ENCODE measurements at regions not wholly inside any gene's neighbourhood (a gene's known extent, or its start where the extent isn't known, plus 50 kb on each side); places are given as distances from the start of the nearest gene placed in this dataset.
"Not testable (repeated sequence)": the region's sequence is repeated elsewhere in the genome, so short reads cannot be mapped to it uniquely, and the experiment has no call there.

- intact Hi-C loops (cut with DNase I; ENCODE audit: low total_unique reads), result no loop called here
- H3K27me3 ChIP-seq, result no peaks in the 10 kb centered on the region
- H3K9me3 ChIP-seq, result no peaks in the 10 kb centered on the region
- TF ChIP-seq POLR2AphosphoS5 (IDR thresholded peaks at IDR 0.05), result no peak
- TF ChIP-seq, protein P1, sequence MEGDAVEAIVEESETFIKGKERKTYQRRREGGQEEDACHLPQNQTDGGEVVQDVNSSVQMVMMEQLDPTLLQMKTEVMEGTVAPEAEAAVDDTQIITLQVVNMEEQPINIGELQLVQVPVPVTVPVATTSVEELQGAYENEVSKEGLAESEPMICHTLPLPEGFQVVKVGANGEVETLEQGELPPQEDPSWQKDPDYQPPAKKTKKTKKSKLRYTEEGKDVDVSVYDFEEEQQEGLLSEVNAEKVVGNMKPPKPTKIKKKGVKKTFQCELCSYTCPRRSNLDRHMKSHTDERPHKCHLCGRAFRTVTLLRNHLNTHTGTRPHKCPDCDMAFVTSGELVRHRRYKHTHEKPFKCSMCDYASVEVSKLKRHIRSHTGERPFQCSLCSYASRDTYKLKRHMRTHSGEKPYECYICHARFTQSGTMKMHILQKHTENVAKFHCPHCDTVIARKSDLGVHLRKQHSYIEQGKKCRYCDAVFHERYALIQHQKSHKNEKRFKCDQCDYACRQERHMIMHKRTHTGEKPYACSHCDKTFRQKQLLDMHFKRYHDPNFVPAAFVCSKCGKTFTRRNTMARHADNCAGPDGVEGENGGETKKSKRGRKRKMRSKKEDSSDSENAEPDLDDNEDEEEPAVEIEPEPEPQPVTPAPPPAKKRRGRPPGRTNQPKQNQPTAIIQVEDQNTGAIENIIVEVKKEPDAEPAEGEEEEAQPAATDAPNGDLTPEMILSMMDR (IDR thresholded peaks at IDR 0.05), result no peak
- TF ChIP-seq POLR2A (IDR thresholded peaks at IDR 0.05), result no peak
- DNase-seq (ENCODE audit: low spot score in 2 of 2), result no peak
- no peak overlapping the region for H3K27ac ChIP-seq
- H3K4me3 ChIP-seq, result no peak overlapping the region
- H3K4me1 ChIP-seq, result no peaks in the 10 kb centered on the region
- H3K36me3 ChIP-seq, result no peaks in the 10 kb centered on the region
Observed at GRCh38 chr3:153818338-153818737, 302.9 kb upstream of the ARHGEF26 start.

DNA sequence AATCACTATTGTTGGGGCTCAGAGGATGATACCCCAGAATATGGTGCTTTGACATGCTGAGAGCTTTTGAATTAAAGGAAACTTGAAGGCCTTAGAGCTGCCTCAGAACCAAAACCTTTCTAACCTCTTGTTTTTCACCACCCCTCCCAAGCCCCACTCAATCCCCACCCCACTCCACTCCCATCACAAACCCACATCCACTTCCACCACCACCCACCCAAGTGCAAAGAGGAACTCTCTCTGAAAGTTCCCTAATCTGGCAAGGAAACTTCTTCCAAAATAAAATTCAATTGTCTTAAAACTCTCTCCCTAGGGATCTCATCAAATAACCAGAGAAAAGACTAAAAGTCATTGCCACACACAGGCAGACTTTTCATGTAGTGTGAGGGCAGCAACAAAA lies 301.2 kb upstream of the ARHGEF26 start:
- intact Hi-C loops (cut with DNase I; ENCODE audit: low total_unique reads), result no loop called here
- H3K36me3 ChIP-seq, result no peaks in the 10 kb centered on the region
- no peaks in the 10 kb centered on the region for H3K4me1 ChIP-seq
- H3K9me3 ChIP-seq, result no peaks in the 10 kb centered on the region
- DNase-seq (ENCODE audit: low spot score in 2 of 2), result no peak
- TF ChIP-seq POLR2A (IDR thresholded peaks at IDR 0.05) (no peak), POLR2AphosphoS5 (IDR thresholded peaks at IDR 0.05) (no peak)
- TF ChIP-seq, protein P1 (IDR thresholded peaks at IDR 0.05), result no peak
- no peak overlapping the region for H3K4me3 ChIP-seq
- H3K27ac ChIP-seq, result no peak overlapping the region
- H3K27me3 ChIP-seq, result no peaks in the 10 kb centered on the region

DNA sequence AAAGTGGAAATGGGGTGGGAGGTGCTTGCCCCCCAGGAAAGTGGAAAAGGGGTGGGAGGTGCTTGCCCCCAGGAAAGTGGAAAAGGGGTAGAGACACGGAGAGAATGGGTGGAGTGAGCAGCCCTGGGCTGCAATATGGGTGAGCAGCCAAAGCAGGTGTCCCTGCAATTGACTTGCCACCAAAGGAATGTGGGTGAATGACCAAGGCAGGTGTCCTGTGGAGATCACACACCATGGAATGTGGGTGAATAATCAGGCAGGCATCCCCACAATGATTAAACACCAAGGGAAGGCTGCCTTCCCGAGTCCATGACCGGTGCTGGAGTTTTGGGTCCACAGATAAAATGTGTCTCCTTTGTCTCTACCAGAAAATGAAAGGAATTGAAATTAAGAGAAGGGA lies 292.8 kb upstream of the ARHGEF26 start:
- H3K4me3 ChIP-seq; H3K36me3 ChIP-seq; H3K27ac ChIP-seq; H3K4me1 ChIP-seq; H3K27me3 ChIP-seq; intact Hi-C loops (cut with DNase I; ENCODE audit: low total_unique reads); H3K9me3 ChIP-seq; DNase-seq (ENCODE audit: low spot score in 2 of 2): not testable (repeated sequence)

DNA sequence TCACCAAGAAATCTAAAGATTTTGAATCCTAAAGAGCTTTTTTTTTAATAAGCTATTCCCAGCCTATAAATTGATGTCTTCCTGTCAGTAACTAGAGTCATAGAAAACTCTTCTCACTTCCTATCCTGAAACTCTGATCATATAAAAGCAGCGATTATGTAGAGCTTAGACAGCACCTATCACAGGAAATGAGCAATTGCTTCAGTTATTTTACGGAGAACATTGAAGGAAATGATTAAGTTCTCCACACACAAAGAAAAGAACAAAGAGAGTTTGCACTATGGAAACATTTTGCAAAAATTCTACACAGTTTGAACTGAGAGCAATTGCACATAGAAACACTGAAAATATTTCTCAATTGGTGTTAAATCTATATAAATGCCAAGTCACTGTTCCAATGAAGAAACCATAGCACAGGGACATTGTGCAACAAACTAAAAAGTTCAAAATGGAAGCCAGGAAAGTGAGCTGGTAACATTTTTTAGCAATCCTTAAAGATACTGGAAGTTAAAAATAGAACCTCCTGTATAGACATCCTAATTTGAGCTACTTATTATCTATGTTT lies 291.5 kb upstream of the ARHGEF26 start:
- H3K27me3 ChIP-seq, result no peaks in the 10 kb centered on the region

GRCh38 chr3:153830552-153830951 lies 290.6 kb upstream of the ARHGEF26 start:
- Histone ChIP-seq H3K27me3 (no peaks in the 10 kb centered on the region), H3K4me1 (no peaks in the 10 kb centered on the region), H3K36me3 (no peaks in the 10 kb centered on the region), H3K4me3 (no peak overlapping the region), H3K27ac (no peak overlapping the region), H3K9me3 (peaks cover 0 to 3% of the 10 kb centered on the region in 2 donors)
- DNase-seq (ENCODE audit: low spot score in 2 of 2), result no peak
- TF ChIP-seq, protein P1 (IDR thresholded peaks at IDR 0.05), result no peak
- TF ChIP-seq POLR2A (IDR thresholded peaks at IDR 0.05), result no peak
- no peak for TF ChIP-seq POLR2AphosphoS5 (IDR thresholded peaks at IDR 0.05)
- intact Hi-C loops (cut with DNase I; ENCODE audit: low total_unique reads), result no loop called here

More for the DNA sequence above, 291.5 kb upstream of the ARHGEF26 start:
- DNase-seq (ENCODE audit: low spot score in 2 of 2), result no peak
- Histone ChIP-seq H3K4me3 (no peak overlapping the region), H3K9me3 (peaks cover 0 to 4% of the 10 kb centered on the region in 2 donors), H3K36me3 (no peaks in the 10 kb centered on the region), H3K4me1 (no peaks in the 10 kb centered on the region), H3K27ac (no peak overlapping the region)
- intact Hi-C loops (cut with DNase I; ENCODE audit: low total_unique reads), result no loop called here
- TF ChIP-seq, protein P1 (IDR thresholded peaks at IDR 0.05), result no peak
- TF ChIP-seq POLR2AphosphoS5 (IDR thresholded peaks at IDR 0.05) (no peak), POLR2A (IDR thresholded peaks at IDR 0.05) (no peak)

- Histone ChIP-seq H3K9me3 (no peaks in the 10 kb centered on the region), H3K4me1 (no peaks in the 10 kb centered on the region), H3K36me3 (no peaks in the 10 kb centered on the region), H3K27ac (no peak overlapping the region), H3K27me3 (no peaks in the 10 kb centered on the region), H3K4me3 (no peak overlapping the region)
- intact Hi-C loops (cut with DNase I; ENCODE audit: low total_unique reads), result no loop called here
- TF ChIP-seq POLR2AphosphoS5 (IDR thresholded peaks at IDR 0.05), result no peak
- TF ChIP-seq POLR2A (IDR thresholded peaks at IDR 0.05), result no peak
- TF ChIP-seq, protein P1 (IDR thresholded peaks at IDR 0.05), result no peak
- no peak for DNase-seq (ENCODE audit: low spot score in 2 of 2)
Observed at GRCh38 chr3:153835540-153835939, 285.6 kb upstream of the ARHGEF26 start.

Measured in breast epithelium (tissue), 4 donors.